ENCODE measurements at regions not wholly inside any gene's neighbourhood (a gene's known extent, or its start where the extent isn't known, plus 50 kb on each side); places are given as distances from the start of the nearest gene placed in this dataset.

DNA sequence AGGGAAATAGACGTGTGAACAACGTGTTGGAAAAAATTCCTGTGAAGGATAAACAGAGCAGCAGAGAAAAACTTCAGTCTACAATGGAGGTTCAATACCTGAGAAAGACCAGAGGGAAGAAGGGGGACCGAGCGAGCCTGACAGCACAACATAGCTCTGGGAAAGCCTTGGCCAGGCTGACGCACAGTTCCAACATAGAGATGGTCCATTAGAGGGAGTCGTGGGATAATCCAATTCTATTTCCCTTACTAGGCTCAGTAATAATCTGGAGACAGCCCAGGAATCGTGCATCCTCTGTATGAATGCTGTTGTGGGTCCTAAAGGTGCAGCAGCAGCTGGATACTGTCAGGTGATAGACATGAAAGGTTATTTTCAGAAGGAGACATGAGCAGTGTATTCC lies 370.8 kb upstream of the BTBD3 start:
- TF ChIP-seq, protein P1, sequence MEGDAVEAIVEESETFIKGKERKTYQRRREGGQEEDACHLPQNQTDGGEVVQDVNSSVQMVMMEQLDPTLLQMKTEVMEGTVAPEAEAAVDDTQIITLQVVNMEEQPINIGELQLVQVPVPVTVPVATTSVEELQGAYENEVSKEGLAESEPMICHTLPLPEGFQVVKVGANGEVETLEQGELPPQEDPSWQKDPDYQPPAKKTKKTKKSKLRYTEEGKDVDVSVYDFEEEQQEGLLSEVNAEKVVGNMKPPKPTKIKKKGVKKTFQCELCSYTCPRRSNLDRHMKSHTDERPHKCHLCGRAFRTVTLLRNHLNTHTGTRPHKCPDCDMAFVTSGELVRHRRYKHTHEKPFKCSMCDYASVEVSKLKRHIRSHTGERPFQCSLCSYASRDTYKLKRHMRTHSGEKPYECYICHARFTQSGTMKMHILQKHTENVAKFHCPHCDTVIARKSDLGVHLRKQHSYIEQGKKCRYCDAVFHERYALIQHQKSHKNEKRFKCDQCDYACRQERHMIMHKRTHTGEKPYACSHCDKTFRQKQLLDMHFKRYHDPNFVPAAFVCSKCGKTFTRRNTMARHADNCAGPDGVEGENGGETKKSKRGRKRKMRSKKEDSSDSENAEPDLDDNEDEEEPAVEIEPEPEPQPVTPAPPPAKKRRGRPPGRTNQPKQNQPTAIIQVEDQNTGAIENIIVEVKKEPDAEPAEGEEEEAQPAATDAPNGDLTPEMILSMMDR (IDR thresholded peaks at IDR 0.05): no peak
- no peak for TF ChIP-seq POLR2A (IDR thresholded peaks at IDR 0.05)
- no peak for TF ChIP-seq POLR2AphosphoS5 (IDR thresholded peaks at IDR 0.05)

Measured in sigmoid colon (tissue), 4 donors.